Liver (tissue), 8 donors: ENCODE measurements at regions not wholly inside any gene's neighbourhood (a gene's known extent, or its start where the extent isn't known, plus 50 kb on each side); places are given as distances from the start of the nearest gene placed in this dataset.

Source experiments
- DNase-seq: peaks from one replicate; pipeline ENCODE4 v3.0.0-alpha.2; 2017; ENCODE audit warnings: low spot score
- H3K27ac ChIP-seq, 2 donors: one replicate each; pipeline ENCODE4 v1.7.0; 2013; ENCODE audit warnings: inconsistent platforms in 2 of 2, low read length in 2 of 2, control low read depth in 1 of 2, low read depth in 1 of 2, mild to moderate bottlenecking in 1 of 2
- H3K27me3 ChIP-seq, 4 donors: one replicate each; pipeline versions ENCODE4 v1.6.1 to v1.7.0; 2013; ENCODE audit warnings: low read length in 3 of 4, inconsistent platforms in 1 of 4, mild to moderate bottlenecking in 1 of 4, moderate library complexity in 1 of 4; ENCODE audit not compliant: control insufficient read depth in 4 of 4, insufficient read depth in 4 of 4
- H3K36me3 ChIP-seq, 4 donors: one replicate each; pipeline versions ENCODE4 v1.6.1 to v1.7.0; 2013; ENCODE audit warnings: low read length in 3 of 4, mild to moderate bottlenecking in 3 of 4, low read depth in 1 of 4, moderate library complexity in 1 of 4; ENCODE audit not compliant: control insufficient read depth in 4 of 4, insufficient read depth in 3 of 4
- H3K4me1 ChIP-seq, 4 donors: one replicate each; pipeline versions ENCODE4 v1.6.1 to v1.7.0; 2013; ENCODE audit warnings: low read length in 3 of 4, mild to moderate bottlenecking in 3 of 4, moderate library complexity in 1 of 4; ENCODE audit not compliant: control insufficient read depth in 4 of 4, insufficient read depth in 4 of 4
- H3K4me3 ChIP-seq, 3 donors: one replicate each; pipeline versions ENCODE4 v1.6.1 to v1.7.0; 2013; ENCODE audit warnings: low read length in 3 of 3, control low read depth in 1 of 3, low read depth in 1 of 3, mild to moderate bottlenecking in 1 of 3
- H3K9ac ChIP-seq, 2 donors: one replicate each; pipeline ENCODE4 v1.7.0; 2013; ENCODE audit warnings: low read length in 2 of 2, mild to moderate bottlenecking in 2 of 2, moderate library complexity in 2 of 2, control low read depth in 1 of 2, low read depth in 1 of 2
- H3K9me3 ChIP-seq, 4 donors: one replicate each; pipeline versions ENCODE4 v1.6.1 to v1.7.0; 2013; ENCODE audit warnings: low read length in 3 of 4; ENCODE audit not compliant: control insufficient read depth in 4 of 4
- HNF4A ChIP-seq, 2 donors: conservative IDR thresholded peaks; 2 replicates each; pipeline ENCODE4 v1.6.1; 2016; ENCODE audit warnings: antibody characterized with exemption in 2 of 2, mild to moderate bottlenecking in 2 of 2
- NR2F2 ChIP-seq: IDR thresholded peaks from 2 replicates; pipeline ENCODE4 v1.6.1; 2016; ENCODE audit warnings: antibody characterized with exemption
- RAD21 ChIP-seq, 2 donors: IDR thresholded peaks; 2 replicates each; pipeline ENCODE4 v1.6.1; 2016; ENCODE audit warnings: antibody characterized with exemption in 2 of 2, mild to moderate bottlenecking in 2 of 2
- RXRA ChIP-seq, 2 donors: IDR thresholded peaks; 2 replicates each; pipeline ENCODE4 v1.6.1; 2017 to 2018; ENCODE audit warnings: antibody characterized with exemption in 2 of 2, mild to moderate bottlenecking in 1 of 2
- TAF1 ChIP-seq: conservative IDR thresholded peaks from 2 replicates; pipeline ENCODE4 v1.6.1; 2016; ENCODE audit warnings: antibody characterized with exemption, mild to moderate bottlenecking
- YY1 ChIP-seq: IDR thresholded peaks from 2 replicates; pipeline ENCODE4 v1.6.1; 2016; ENCODE audit warnings: antibody characterized with exemption, mild to moderate bottlenecking
- WGBS: extraction: QIAGEN DNeasy Blood & Tissue Kit; methylation state at CpG from one replicate; pipeline ENCODE4 v1.1.7; 2013; 5-methylcytosine and 5-hydroxymethylcytosine counted together
- TF ChIP-seq, protein P1 (sequence below): IDR thresholded peaks from 2 replicates; pipeline ENCODE4 v1.6.1; 2016; ENCODE audit warnings: antibody characterized with exemption, mild to moderate bottlenecking
- TF ChIP-seq, protein P2 (sequence below): IDR thresholded peaks from 2 replicates; pipeline ENCODE4 v1.6.1; 2016; ENCODE audit warnings: antibody characterized with exemption
- TF ChIP-seq, protein P3 (sequence below): IDR thresholded peaks from 2 replicates; pipeline ENCODE4 v1.6.1; 2016; ENCODE audit warnings: antibody characterized with exemption
- TF ChIP-seq, protein P4 (sequence below): fragments of 150-350 bp; IDR thresholded peaks from 2 replicates; pipeline ENCODE4 v1.5.1; 2017; ENCODE audit warnings: improper control_type of control experiment, low read depth, low read length; ENCODE audit not compliant: missing input control
- donor health status: healthy.
- donor health status: healthy.
- donor health status: healthy.
- donor health status: healthy.
- donor health status: healthy.

DNA sequence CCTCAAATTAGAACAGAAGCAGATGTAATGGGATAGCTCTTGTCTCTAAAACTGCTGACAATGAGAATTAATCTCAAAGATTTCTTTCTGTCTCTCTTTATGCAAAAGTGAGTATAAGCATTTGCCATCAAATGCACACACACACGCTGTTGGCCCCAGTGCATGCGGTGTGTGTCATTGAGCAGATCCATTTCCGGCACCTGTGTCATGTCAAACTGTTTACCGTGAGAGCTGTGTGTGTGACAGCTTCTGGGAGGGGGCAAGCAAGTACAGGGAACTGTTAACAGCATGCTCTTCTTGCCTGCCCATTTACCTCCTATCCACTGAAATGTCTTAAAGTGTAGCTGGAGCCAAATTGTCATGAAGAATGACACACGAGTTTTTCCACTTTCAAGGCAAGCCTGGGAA, 297.9 kb upstream of the FAT4 start:
- peaks cover 0 to 3% (median 0%) of the 10 kb centered on the region in 4 donors for H3K27me3 ChIP-seq
- TF ChIP-seq, protein P1, sequence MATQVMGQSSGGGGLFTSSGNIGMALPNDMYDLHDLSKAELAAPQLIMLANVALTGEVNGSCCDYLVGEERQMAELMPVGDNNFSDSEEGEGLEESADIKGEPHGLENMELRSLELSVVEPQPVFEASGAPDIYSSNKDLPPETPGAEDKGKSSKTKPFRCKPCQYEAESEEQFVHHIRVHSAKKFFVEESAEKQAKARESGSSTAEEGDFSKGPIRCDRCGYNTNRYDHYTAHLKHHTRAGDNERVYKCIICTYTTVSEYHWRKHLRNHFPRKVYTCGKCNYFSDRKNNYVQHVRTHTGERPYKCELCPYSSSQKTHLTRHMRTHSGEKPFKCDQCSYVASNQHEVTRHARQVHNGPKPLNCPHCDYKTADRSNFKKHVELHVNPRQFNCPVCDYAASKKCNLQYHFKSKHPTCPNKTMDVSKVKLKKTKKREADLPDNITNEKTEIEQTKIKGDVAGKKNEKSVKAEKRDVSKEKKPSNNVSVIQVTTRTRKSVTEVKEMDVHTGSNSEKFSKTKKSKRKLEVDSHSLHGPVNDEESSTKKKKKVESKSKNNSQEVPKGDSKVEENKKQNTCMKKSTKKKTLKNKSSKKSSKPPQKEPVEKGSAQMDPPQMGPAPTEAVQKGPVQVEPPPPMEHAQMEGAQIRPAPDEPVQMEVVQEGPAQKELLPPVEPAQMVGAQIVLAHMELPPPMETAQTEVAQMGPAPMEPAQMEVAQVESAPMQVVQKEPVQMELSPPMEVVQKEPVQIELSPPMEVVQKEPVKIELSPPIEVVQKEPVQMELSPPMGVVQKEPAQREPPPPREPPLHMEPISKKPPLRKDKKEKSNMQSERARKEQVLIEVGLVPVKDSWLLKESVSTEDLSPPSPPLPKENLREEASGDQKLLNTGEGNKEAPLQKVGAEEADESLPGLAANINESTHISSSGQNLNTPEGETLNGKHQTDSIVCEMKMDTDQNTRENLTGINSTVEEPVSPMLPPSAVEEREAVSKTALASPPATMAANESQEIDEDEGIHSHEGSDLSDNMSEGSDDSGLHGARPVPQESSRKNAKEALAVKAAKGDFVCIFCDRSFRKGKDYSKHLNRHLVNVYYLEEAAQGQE: no peak
- TF ChIP-seq, protein P2, sequence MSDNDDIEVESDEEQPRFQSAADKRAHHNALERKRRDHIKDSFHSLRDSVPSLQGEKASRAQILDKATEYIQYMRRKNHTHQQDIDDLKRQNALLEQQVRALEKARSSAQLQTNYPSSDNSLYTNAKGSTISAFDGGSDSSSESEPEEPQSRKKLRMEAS: no peak
- TF ChIP-seq, protein P3, sequence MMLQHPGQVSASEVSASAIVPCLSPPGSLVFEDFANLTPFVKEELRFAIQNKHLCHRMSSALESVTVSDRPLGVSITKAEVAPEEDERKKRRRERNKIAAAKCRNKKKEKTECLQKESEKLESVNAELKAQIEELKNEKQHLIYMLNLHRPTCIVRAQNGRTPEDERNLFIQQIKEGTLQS: no peak
- TF ChIP-seq NR2F2 (no peak), HNF4A (conservative IDR thresholded peaks at IDR 0.05) (no peak)
- TF ChIP-seq, protein P4, sequence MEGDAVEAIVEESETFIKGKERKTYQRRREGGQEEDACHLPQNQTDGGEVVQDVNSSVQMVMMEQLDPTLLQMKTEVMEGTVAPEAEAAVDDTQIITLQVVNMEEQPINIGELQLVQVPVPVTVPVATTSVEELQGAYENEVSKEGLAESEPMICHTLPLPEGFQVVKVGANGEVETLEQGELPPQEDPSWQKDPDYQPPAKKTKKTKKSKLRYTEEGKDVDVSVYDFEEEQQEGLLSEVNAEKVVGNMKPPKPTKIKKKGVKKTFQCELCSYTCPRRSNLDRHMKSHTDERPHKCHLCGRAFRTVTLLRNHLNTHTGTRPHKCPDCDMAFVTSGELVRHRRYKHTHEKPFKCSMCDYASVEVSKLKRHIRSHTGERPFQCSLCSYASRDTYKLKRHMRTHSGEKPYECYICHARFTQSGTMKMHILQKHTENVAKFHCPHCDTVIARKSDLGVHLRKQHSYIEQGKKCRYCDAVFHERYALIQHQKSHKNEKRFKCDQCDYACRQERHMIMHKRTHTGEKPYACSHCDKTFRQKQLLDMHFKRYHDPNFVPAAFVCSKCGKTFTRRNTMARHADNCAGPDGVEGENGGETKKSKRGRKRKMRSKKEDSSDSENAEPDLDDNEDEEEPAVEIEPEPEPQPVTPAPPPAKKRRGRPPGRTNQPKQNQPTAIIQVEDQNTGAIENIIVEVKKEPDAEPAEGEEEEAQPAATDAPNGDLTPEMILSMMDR: no peak
- H3K9ac ChIP-seq: no peak overlapping the region
- DNase-seq: no peak
- H3K36me3 ChIP-seq: no peaks in the 10 kb centered on the region
- no peak overlapping the region for H3K4me3 ChIP-seq
- 67% methylated on average over 5 of the region's 5 CpGs for WGBS
- H3K9me3 ChIP-seq: no peaks in the 10 kb centered on the region
- H3K27ac ChIP-seq: no peak overlapping the region
- no peaks in the 10 kb centered on the region for H3K4me1 ChIP-seq

DNA sequence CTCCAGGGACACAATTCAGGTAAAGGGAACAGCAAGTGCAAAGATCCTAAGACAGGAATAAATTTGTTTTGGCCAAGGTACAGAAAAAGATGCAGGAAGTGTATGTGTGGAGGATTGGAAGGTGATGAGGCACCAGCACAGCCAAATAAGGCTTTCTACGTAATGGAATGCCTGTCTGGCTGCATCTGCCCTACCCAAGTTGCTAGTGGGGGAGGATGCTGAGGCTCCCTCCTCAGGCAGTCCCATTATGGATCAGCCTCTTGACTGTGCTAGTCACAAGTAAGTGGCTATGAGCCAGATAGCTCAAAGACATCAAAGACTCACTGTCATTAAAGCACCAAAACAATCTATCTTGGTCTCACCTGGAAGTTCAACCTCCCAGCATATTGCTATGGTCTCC, 300.9 kb upstream of the FAT4 start:
- H3K36me3 ChIP-seq: no peaks in the 10 kb centered on the region
- TF ChIP-seq YY1: no peak
- TF ChIP-seq, protein P1: no peak
- no peak for TF ChIP-seq RXRA (IDR thresholded peaks at IDR 0.05)
- TF ChIP-seq TAF1: no peak
- TF ChIP-seq RAD21 (IDR thresholded peaks at IDR 0.05): no peak
- TF ChIP-seq, protein P4: no peak
- no peaks in the 10 kb centered on the region for H3K4me1 ChIP-seq
- DNase-seq: no peak
- peaks cover 0 to 3% (median 0%) of the 10 kb centered on the region in 4 donors for H3K27me3 ChIP-seq
- H3K9me3 ChIP-seq: no peaks in the 10 kb centered on the region
- H3K9ac ChIP-seq: no peak overlapping the region
- WGBS: 81% methylated on average over 1 of the region's 1 CpG
- no peak overlapping the region for H3K27ac ChIP-seq
- H3K4me3 ChIP-seq: no peak overlapping the region
